ENCODE measurements at regions not wholly inside any gene's neighbourhood (a gene's known extent, or its start where the extent isn't known, plus 50 kb on each side); places are given as distances from the start of the nearest gene placed in this dataset.

DNA sequence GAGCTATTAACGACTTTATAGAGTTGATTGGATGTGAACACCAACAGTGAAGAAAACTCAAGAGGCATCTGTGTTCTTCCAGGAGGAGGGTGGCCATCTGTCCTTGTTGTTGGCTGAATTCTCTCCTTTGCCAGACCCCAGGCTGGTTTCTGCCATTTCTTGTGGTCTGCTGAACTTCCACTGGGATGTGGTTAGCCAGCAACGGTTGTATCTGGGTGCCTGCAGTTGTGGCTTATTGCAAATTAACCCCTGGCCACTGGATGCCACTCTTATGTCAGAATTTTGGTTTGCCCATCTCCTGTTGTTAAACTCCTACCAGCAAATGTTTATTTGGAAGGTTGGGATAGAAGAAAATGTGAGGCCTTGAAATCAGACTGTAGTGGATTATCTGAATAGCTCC lies 163.6 kb upstream of the TBC1D5 start:
- Histone ChIP-seq H3K4me3 (ENCODE audit: control insufficient read depth in 2 of 3, extremely low read depth in 1 of 3, insufficient read depth in 2 of 3, low read depth in 1 of 3, low read length in 3 of 3) (no peak overlapping the region), H3K27ac (ENCODE audit: control insufficient read depth, insufficient read depth, low read length) (no peak overlapping the region), H3K9ac (ENCODE audit: control insufficient read depth, extremely low read depth, insufficient read depth, low read length) (no peak overlapping the region), H4K20me1 (ENCODE audit: control insufficient read depth, extremely low read depth, insufficient read depth, low read length) (no peaks in the 10 kb centered on the region), H3K79me2 (ENCODE audit: control insufficient read depth, insufficient read depth, low read length) (no peaks in the 10 kb centered on the region), H3K36me3 (ENCODE audit: control insufficient read depth in 2 of 2, extremely low read depth in 1 of 2, insufficient read depth in 2 of 2, low read length in 2 of 2) (no peaks in the 10 kb centered on the region), H3K4me2 (ENCODE audit: control insufficient read depth, extremely low read depth, insufficient read depth, low read depth, low read length) (no peak overlapping the region), H3K9me1 (ENCODE audit: control insufficient read depth, extremely low read depth, insufficient read depth, low read length) (no peaks in the 10 kb centered on the region), H3K9me3 (ENCODE audit: control insufficient read depth, low read depth, low read length) (no peaks in the 10 kb centered on the region), H2AFZ (ENCODE audit: control insufficient read depth, low read length) (no peak overlapping the region), H3K4me1 (ENCODE audit: control insufficient read depth, extremely low read depth, insufficient read depth, low read length) (no peaks in the 10 kb centered on the region), H3K27me3 (ENCODE audit: control insufficient read depth, extremely low read depth, insufficient read depth, low read length) (no peaks in the 10 kb centered on the region)
- dilution Hi-C loops (cut with MboI; ENCODE audit: extremely low pct_ligation_motif_present, low sequenced_read_pairs), result no loop called here
- FAIRE-seq (no peak), DNase-seq (ENCODE audit: low read depth, low spot score) (no peak)
- no peak for TF ChIP-seq EZH2 (IDR thresholded peaks at IDR 0.05; ENCODE audit: low read length)
- TF ChIP-seq, protein P1, sequence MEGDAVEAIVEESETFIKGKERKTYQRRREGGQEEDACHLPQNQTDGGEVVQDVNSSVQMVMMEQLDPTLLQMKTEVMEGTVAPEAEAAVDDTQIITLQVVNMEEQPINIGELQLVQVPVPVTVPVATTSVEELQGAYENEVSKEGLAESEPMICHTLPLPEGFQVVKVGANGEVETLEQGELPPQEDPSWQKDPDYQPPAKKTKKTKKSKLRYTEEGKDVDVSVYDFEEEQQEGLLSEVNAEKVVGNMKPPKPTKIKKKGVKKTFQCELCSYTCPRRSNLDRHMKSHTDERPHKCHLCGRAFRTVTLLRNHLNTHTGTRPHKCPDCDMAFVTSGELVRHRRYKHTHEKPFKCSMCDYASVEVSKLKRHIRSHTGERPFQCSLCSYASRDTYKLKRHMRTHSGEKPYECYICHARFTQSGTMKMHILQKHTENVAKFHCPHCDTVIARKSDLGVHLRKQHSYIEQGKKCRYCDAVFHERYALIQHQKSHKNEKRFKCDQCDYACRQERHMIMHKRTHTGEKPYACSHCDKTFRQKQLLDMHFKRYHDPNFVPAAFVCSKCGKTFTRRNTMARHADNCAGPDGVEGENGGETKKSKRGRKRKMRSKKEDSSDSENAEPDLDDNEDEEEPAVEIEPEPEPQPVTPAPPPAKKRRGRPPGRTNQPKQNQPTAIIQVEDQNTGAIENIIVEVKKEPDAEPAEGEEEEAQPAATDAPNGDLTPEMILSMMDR (optimal IDR thresholded peaks at IDR 0.05 in 1 of 3, IDR thresholded peaks at IDR 0.05 in 1 of 3, conservative IDR thresholded peaks at IDR 0.05 in 1 of 3; ENCODE audit: extremely low read depth in 1 of 3, insufficient read depth in 2 of 3, low read length in 3 of 3), result peak in 1 of 3 experiments; percentile 31

DNA sequence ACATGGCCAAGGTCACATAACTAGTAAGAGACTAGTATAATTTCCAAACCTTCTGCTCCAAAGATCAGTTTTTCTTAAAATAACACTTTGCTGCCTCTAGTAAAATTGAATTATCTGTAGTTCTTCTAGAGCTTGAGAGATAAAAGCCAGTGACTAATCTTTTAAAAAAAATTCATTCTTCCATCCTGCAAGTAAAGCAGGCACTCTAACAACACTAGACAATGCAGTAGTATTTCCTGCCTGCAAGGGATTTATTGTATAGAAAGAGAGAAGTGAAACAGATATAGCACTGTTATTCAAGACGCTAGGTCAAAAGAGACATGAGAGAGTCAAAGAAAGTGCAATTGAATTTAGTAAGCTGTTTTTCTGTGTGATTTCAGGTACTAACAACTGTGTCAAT lies 159.5 kb upstream of the TBC1D5 start:
- Histone ChIP-seq H3K9me1 (ENCODE audit: control insufficient read depth, extremely low read depth, insufficient read depth, low read length) (no peaks in the 10 kb centered on the region), H3K9me3 (ENCODE audit: control insufficient read depth, low read depth, low read length) (no peaks in the 10 kb centered on the region), H2AFZ (ENCODE audit: control insufficient read depth, low read length) (no peak overlapping the region), H3K4me1 (ENCODE audit: control insufficient read depth, extremely low read depth, insufficient read depth, low read length) (no peaks in the 10 kb centered on the region), H3K9ac (ENCODE audit: control insufficient read depth, extremely low read depth, insufficient read depth, low read length) (no peak overlapping the region), H3K27ac (ENCODE audit: control insufficient read depth, insufficient read depth, low read length) (no peak overlapping the region), H3K27me3 (ENCODE audit: control insufficient read depth, extremely low read depth, insufficient read depth, low read length) (no peaks in the 10 kb centered on the region), H3K79me2 (ENCODE audit: control insufficient read depth, insufficient read depth, low read length) (no peaks in the 10 kb centered on the region), H3K4me2 (ENCODE audit: control insufficient read depth, extremely low read depth, insufficient read depth, low read depth, low read length) (no peak overlapping the region), H3K4me3 (ENCODE audit: control insufficient read depth in 2 of 3, extremely low read depth in 1 of 3, insufficient read depth in 2 of 3, low read depth in 1 of 3, low read length in 3 of 3) (no peak overlapping the region), H4K20me1 (ENCODE audit: control insufficient read depth, extremely low read depth, insufficient read depth, low read length) (no peaks in the 10 kb centered on the region), H3K36me3 (ENCODE audit: control insufficient read depth in 2 of 2, extremely low read depth in 1 of 2, insufficient read depth in 2 of 2, low read length in 2 of 2) (no peaks in the 10 kb centered on the region)
- FAIRE-seq, result no peak
- dilution Hi-C loops (cut with MboI; ENCODE audit: extremely low pct_ligation_motif_present, low sequenced_read_pairs), result no loop called here
- no peak for DNase-seq (ENCODE audit: low read depth, low spot score)
- TF ChIP-seq EZH2 (IDR thresholded peaks at IDR 0.05; ENCODE audit: low read length), result no peak
- TF ChIP-seq, protein P1 (optimal IDR thresholded peaks at IDR 0.05 in 1 of 3, IDR thresholded peaks at IDR 0.05 in 1 of 3, conservative IDR thresholded peaks at IDR 0.05 in 1 of 3; ENCODE audit: extremely low read depth in 1 of 3, insufficient read depth in 2 of 3, low read length in 3 of 3), result no peak
